Upper lobe of left lung (tissue), 4 donors: ENCODE measurements at regions not wholly inside any gene's neighbourhood (a gene's known extent, or its start where the extent isn't known, plus 50 kb on each side); places are given as distances from the start of the nearest gene placed in this dataset.

ENCODE experiments used
- CTCF ChIP-seq, 6 experiments: fragments of 450-650 bp in 4 of 6; fragments of 200-600 bp in 2 of 6; sonication (generic) in 2 of 6; IDR thresholded peaks; one replicate each; pipeline ENCODE4 v1.5.1; 2016 to 2019; ENCODE audit warnings: antibody characterized with exemption in 6 of 6
- POLR2AphosphoS5 ChIP-seq, 2 donors: sonication (generic); formaldehyde crosslinking; IDR thresholded peaks; one replicate each; pipeline ENCODE4 v1.5.1; 2017; ENCODE audit warnings: antibody characterized with exemption in 2 of 2

- TF ChIP-seq CTCF (IDR thresholded peaks at IDR 0.05): no peak
- TF ChIP-seq POLR2AphosphoS5 (IDR thresholded peaks at IDR 0.05): no peak
Measured at GRCh38 chr1:177891809-177892208, 78.0 kb downstream of the SEC16B start.
